SH-SY5Y (cell line): ENCODE measurements at regions not wholly inside any gene's neighbourhood (a gene's known extent, or its start where the extent isn't known, plus 50 kb on each side); places are given as distances from the start of the nearest gene placed in this dataset.

Source experiments
- GATA2 ChIP-seq: IDR thresholded peaks from 2 replicates; pipeline ENCODE4 v1.6.1; 2011; ENCODE audit warnings: mild to moderate bottlenecking, low read depth, low read length
- GATA3 ChIP-seq: IDR thresholded peaks from 2 replicates; pipeline ENCODE4 v1.6.1; 2011; ENCODE audit warnings: low read depth, mild to moderate bottlenecking, low read length, moderate library complexity

DNA sequence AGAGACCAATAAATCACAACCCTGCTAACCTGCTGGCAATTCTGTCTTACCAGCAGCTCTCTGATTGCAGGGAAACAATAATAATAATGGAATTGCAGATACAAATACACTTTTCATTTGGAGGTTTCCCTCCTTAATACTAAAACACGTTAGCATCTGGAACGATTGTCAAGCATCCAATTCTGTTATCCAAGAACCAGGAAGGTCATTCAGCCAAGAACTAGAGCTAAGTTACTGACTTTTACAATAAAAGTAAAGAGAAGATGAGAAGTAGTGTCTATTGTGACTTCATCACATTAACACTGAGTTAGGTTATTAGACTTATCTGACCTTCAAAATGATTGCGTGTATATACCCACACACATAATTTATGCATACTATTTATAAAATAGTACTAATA, 335.6 kb downstream of the BRINP1 start:
- TF ChIP-seq GATA2 (no peak), GATA3 (no peak)

DNA sequence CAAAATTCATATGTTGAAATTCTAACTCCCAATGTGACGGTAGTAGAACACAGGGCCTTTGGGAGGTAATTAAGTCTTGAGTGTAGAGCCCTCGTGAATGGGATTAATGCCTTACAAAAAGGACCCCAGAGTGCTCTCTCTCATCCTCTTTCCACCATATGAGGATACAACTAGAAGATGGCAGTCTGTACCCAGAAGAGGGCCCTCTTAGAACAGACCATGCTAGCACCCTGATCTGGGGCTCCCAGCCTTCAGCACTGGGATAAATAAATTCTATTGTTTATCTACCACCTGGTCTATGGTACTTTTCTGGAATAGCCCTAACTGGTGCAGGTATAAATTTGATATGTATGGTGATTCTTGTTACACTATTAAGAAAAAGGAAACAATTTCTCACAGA, 332.3 kb downstream of the BRINP1 start:
- TF ChIP-seq GATA2, result no peak
- TF ChIP-seq GATA3, result no peak

DNA sequence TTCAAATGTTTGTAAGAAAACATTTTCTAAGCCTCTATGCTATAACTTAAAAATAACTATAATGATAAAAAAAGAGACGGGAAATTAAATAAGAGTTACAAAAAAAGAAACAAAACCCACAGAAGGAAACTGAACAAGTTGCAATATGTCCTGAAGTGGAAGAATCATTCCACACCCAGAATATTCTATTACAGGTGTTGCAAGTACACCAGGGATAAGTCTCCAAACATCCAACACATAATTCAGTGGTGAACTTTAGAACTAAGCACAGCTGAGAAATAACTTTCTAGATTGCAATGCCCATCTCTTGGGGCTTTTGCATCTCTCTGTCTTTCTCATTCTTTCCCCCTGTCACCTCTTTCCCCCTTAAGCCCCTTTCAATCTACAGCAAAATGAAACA, 325.2 kb downstream of the BRINP1 start:
- TF ChIP-seq GATA2 (no peak), GATA3 (no peak)

DNA sequence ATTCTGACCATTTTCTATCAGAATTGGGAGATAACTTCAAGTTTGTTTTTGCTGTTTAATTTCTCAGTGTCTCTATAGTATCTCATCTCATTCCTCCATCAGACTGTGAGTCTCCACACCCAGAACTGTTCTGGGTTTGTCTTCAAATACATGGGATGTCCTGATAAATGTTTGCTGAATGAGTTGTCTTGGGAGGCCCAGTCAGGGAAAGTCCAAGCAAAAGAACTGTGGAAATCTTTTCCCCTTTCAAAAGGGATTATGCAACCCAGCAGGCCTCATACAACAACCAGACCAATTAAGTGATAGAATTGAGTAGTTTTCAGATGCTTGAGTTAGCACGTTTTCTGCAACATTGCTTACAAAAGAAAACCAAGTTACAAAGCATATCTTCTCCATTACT, 324.4 kb downstream of the BRINP1 start:
- no peak for TF ChIP-seq GATA2
- TF ChIP-seq GATA3, result no peak

DNA sequence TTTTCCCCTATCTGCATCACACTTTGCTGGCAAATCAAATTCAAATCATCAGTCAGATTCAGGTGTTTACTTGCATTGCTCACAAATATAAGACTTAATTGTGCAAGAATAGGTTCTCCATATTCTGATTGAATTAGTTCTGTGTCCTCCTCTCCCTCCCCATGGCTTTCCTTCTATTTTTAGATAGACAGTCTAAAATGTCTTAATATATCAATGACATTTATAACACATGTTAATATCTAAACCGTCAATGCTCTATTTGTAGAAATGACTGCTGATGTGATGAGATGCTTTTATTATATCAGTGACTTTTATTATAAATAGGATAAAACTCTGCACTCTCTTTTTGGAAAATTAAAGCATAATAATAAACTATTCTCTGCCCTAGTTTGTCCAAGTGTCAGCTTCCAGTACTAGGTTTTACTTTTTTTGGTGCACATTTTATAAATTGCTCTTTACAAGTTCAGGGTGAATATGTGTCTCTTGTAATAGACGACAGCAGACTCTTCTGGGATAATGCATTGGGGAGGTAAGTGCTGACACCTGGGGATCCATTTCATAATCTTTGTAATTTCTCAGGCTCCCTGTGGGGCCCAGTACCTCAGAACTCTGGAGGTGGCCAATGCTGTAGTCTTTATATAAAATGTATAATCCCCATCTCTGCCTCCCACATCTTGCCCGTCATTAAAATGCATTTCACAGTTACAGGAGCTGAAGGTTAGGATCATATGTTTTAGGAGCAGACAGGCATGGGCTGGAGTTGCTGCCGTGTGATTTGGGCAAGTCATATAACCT, 321.5 kb downstream of the BRINP1 start:
- TF ChIP-seq GATA3 (no peak), GATA2 (no peak)

DNA sequence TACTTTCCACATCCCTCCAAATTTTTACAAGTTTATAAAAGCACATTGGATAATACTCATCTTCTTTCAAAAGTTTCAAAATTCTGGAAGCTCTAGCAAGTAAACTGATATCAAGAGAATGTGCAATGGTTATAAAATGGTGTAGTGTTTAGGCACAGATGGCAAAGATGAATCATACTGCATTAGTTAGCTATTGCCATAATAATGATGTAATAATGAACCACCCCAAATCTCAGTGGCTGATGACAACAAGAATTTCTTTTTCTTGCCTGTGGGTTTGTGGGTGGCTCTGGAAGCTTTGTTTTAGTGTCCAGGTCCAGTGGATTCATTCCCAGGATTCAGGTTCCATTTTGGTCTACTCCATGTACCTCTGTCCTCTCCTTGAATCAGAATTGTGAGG, 319.0 kb downstream of the BRINP1 start:
- TF ChIP-seq GATA3 (no peak), GATA2 (no peak)

DNA sequence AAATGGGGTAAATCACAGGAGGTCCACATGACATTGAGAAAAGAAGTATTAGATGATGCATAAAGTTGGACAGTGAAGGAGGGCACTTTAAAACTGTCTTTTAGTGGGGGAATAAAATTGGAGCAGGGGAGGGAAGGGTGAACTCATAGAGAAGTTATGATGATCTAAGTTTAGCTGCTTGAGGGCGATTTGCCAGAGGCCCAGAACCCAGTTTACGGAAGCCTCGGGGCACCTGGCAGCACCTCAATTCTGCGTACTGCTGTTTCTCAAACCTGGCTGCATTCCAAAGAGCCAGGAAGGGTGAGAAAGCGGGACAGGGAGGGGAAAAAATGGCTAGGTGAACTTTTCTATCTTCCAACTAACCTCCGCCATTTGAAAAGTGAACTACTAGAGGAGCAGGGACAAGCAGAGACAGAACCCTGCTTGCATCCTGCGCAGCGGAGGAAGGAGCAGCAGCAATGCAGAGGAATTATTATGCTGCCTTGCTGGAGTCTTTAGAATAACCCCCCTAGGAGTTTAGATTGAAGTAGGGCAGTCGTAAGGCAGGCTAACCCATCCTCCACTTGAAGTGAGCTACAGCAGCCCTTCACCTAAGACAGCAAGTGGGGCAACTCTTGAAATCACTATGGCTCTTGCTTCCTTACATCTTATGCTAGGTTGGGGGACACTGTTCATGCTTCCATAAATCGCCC, 316.8 kb downstream of the BRINP1 start:
- TF ChIP-seq GATA3, result no peak
- no peak for TF ChIP-seq GATA2

DNA sequence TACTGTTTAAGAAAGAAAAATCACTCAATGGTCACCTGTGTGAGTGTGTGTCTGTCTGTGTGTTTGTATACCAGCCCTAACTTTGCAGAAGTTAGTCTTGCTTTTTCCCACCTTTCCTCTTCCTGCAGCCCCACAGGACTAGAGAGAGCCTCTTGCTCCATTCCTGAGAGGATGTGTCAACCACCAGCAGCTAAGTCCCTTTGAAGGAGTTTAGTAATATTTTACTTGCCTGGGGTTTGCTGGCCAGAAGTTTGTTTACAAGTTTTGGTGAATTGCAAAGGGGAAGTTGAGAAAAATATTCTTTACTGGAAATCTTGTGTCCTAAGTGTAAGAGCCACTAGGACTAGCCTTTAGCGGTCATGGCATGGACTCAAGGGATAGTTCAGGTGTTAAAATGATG, 316.2 kb downstream of the BRINP1 start:
- TF ChIP-seq GATA2 (no peak), GATA3 (no peak)

DNA sequence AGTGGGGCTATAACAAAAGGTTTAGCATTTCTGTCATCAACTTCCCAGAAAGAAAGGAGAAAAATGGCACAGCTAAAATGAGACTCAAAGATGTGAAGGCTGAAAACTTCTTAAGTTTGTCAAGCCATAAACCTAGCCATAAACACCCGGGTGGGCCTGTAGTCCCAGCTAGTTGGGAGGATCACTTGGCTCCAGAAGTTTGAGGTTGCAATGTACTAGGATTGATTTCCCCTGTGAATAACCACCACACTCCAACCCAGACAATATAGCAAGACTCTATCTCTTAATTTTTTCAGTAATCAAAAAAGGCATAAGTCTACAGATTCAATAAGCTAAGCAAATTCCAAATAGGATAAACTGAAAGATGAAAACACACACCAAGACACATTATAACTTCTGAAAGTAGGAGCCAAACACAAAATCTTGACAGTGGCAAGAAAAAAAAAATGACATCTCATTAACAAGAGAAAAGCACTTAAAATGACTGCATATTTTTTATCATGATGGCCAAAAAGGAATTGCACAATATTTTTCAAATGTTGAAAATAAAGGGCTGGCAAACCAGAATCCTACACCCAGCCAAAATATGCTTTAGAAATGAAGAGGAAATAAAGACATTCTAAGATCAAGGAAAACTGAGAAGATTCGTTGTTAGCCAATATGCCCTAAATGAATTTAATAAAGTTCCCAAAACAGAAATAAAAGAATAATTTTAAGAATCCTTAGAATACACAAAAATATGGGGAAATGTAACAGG, 308.4 kb downstream of the BRINP1 start:
- TF ChIP-seq GATA3, result no peak
- TF ChIP-seq GATA2, result no peak

DNA sequence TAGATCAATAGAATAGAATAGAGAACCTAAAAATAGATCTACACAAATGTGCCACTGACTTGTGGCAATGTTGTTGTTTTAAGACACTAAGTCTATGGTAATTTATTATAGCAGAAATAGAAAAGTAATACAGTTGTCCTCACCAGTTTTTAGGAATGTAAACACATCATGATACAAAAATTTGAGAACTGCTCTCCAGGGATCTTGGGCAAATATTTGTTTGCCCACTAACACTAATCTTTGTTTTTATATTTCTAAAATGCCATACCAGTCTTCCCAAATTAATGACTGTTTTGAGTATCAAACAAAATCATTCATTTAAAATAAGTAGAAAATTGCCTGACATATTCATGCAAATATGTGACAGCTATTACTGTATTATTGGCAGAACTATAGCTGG, 297.6 kb downstream of the BRINP1 start:
- TF ChIP-seq GATA2 (no peak), GATA3 (no peak)

DNA sequence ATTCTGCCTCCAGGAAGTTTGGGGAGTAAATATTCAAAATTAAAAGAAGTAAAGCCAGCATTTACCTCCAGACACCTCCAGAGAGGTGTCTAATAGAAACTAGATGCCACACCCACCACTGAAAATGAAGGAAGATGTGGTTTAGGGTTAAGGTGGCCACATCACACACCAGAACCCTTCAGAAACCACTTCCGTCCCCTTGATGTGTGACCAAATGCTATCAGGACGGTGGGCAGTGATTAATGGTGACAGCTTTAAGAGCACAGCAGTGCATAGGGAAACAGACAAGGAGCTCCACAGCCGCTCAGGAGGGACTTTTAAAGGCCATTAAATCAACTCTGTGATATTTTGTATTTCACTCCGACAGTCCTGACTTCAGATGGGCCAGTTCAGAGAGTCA, 295.2 kb downstream of the BRINP1 start:
- TF ChIP-seq GATA3, result no peak
- TF ChIP-seq GATA2, result no peak

DNA sequence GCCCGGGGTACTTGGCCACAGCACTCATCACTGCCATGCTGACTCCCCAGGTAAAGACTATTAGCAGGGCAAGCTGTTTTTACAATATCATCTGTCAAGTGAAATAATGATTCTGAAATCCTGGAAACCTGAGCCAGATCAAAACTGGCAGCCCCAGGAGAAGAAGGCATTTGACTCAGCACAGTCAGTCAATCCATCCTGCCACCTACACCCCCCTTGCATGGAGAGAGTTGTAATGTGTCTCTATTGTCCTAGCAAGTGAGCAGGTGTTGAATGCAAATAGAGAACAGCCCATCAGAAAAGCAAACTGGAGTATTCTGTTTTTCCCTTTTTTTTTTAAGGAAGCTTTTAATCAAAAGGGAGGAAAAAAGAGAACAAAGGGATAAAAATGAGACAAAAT, 291.2 kb downstream of the BRINP1 start:
- TF ChIP-seq GATA2 (no peak), GATA3 (no peak)

DNA sequence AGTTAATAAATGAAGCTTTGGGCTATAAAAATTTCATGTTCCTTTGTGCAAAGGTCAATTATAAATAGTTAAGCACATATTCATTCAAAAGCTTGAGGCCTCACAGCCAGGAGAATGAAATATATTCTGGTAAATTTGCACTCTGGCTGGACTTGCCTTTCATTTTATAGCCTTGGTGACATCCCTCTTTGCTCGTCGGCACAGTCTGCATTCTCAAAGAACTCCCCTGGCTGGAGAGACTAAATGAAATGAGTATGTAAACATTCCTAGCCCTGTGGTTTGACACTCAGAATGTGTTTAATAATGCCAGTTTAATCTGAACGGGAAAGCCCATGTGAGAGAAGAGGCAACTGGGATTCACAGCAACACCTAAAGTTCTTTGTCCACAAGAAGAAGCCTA, 285.6 kb downstream of the BRINP1 start:
- TF ChIP-seq GATA2 (no peak), GATA3 (no peak)

DNA sequence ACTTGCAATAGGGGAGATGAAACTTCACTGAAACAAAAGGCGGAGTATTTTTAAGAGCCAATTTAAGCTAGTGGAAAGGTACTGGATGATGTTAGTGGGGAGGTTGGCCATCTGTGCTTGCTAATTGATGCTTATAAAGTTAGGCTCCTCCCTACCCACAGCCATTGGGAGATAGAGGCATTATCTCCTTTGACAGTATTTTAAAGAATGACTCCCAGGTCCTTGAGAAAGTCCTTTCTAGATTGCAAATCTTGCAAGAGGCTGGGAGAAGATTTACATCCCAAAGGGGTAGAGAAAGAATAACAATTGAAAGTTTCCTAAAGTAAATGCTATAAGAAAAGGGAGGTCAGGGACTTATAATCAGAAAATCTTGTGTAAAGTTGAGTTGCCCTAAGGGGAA, 282.6 kb downstream of the BRINP1 start:
- TF ChIP-seq GATA2 (no peak), GATA3 (no peak)
